GM12873 (cell line): ENCODE measurements at regions not wholly inside any gene's neighbourhood (a gene's known extent, or its start where the extent isn't known, plus 50 kb on each side); places are given as distances from the start of the nearest gene placed in this dataset.

ENCODE experiments used
- CTCF ChIP-seq: IDR thresholded peaks from 2 replicates; pipeline ENCODE4 v1.5.1; 2012; ENCODE audit warnings: low read depth, mild to moderate bottlenecking, moderate library complexity, low read length, control low read depth; ENCODE audit not compliant: insufficient read depth; ENCODE audit errors: missing control alignments

GRCh38 chr12:84637926-84638325, 274.7 kb downstream of the SLC6A15 start:
- TF ChIP-seq CTCF, result no peak

DNA sequence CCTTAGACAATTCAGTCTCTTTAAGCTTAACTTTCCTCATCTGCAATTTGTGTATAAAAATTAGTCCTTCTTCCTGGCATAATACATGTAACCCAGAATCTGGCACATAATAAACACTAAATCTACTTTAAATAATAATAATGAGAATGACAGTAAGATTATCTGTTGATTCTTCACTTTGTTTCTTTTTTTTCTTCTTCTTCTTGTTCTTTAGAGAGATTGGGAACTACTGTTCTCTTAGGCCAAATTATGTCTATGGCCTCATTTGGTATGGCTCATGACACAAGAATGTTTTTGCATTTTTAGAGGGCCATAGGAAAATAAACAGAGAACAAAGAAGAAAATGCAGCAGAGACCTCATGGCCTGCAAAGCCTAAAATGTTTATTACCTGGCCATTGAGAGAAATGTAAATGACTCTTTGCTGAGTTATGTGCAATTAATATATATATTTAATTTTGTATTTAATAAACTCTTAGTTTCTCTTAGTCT, 275.8 kb downstream of the SLC6A15 start:
- no peak for TF ChIP-seq CTCF

DNA sequence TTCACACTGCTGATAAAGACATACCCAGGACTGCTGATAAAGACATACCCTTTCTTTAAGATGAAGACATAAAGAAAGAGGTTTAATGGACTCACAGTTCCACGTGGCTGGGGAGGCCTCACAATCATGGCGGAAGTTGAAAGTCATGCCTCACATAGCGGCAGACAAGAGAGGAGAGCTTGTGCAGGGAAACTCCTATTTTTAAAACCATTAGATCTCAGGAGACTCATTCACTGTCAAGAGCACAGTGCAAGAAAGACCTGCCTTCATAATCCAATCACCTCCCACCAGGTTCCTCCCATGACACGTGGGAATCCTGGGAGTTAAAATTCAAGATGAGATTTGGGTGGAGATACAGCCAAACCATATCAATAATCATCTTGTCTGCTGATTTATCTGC, 278.1 kb downstream of the SLC6A15 start:
- TF ChIP-seq CTCF, result no peak

- TF ChIP-seq CTCF, result no peak
These were observed 280.0 kb downstream of the SLC6A15 start for GRCh38 chr12:84632556-84632955.

DNA sequence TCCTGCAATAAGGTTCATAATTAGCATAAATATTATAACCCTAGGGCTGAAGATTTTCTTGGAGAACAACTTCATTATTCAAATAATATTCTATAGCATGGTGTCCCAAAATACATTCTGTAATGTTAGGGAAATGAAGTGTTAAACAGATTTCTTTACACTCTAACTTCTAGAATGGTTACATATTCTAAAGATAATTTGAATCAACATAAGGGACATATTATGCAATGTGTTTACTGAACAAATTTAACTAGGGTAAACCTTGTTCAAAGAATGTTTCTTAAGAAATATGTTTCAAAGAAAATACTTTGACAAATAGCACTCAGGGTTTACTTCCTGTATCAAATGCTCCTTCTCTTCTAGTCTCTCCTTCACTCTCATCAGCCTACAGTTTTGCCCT, 281.6 kb downstream of the SLC6A15 start:
- no peak for TF ChIP-seq CTCF

DNA sequence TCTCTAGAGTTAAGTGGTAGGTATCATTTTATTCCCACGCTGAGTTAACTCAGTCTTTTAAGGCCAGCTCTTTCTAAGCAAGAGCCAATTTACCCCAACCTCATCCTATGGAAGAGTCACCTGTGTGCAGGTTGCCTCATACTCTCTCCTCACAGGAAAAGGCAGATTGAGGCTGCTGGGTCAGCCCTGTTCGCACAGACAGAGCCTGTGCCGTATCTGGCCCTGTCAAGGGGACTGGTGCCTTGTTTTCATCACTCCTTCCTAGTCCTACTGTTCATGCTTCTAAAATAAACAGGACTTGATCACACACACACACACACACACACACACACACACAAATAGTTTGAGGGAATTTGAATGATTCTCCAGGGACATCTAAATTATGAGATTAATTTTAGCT, 285.0 kb downstream of the SLC6A15 start:
- no peak for TF ChIP-seq CTCF

DNA sequence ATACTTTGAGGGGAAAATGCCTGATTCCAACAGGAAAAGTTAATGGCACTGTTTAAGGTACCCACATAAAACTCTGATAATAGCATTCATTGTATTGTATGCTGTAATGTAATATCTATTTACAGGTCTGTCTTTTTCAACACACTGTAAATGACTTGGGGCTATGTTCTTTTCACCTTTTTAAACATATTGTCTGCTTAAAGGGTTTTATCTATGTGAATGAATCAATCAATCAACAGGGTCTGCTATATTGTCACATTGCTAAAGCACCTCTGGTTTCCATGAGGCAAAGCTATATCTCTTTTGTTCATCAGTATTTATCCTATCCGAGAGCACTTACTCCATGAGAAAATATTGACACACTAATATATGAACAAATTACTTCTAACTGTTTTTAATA, 288.0 kb downstream of the SLC6A15 start:
- TF ChIP-seq CTCF, result no peak
